K562 (cell line): ENCODE measurements at regions not wholly inside any gene's neighbourhood (a gene's known extent, or its start where the extent isn't known, plus 50 kb on each side); places are given as distances from the start of the nearest gene placed in this dataset.

Experiments used
- BRCA1 ChIP-seq, 2 experiments: fragments of 450-650 bp in 1 of 2; sonication (generic) in 1 of 2; formaldehyde crosslinking in 1 of 2; IDR thresholded peaks; 2 replicates each; pipeline versions ENCODE4 v1.5.0 to v1.6.1; 2017 to 2020; ENCODE audit warnings: mild to moderate bottlenecking in 1 of 2, missing genetic modification reagents in 1 of 2
- CCAR2 ChIP-seq: fragments of 200-400 bp; formaldehyde crosslinking; IDR thresholded peaks from 2 replicates; pipeline ENCODE4 v1.6.1; 2017; ENCODE audit warnings: mild to moderate bottlenecking, low read depth, low read length
- HOMEZ ChIP-seq: fragments of 250-450 bp; sonication (Bioruptor Pico); IDR thresholded peaks from 2 replicates; pipeline ENCODE4 v1.4.0; 2020; ENCODE audit warnings: mild to moderate bottlenecking, moderate library complexity
- MCM2 ChIP-seq: fragments of 450-650 bp; IDR thresholded peaks from 2 replicates; pipeline ENCODE4 v1.6.1; 2017; ENCODE audit warnings: low read depth, mild to moderate bottlenecking
- MGA ChIP-seq: fragments of 450-650 bp; IDR thresholded peaks from 2 replicates; pipeline ENCODE4 v1.6.1; 2016; ENCODE audit warnings: mild to moderate bottlenecking, moderate library complexity
- SNAPC5 ChIP-seq: fragments of 250-450 bp; sonication (Bioruptor Pico); IDR thresholded peaks from 2 replicates; pipeline ENCODE4 v1.8.0; 2021; ENCODE audit warnings: moderate library complexity, mild to moderate bottlenecking, inconsistent platforms
- THAP12 ChIP-seq: fragments of 250-450 bp; sonication (Bioruptor Pico); IDR thresholded peaks from 2 replicates; pipeline ENCODE4 v1.9.0; 2021; ENCODE audit warnings: mild to moderate bottlenecking, inconsistent platforms
- ZNF217 ChIP-seq: sonication (generic); formaldehyde crosslinking; IDR thresholded peaks from 2 replicates; pipeline ENCODE4 v1.8.0; 2022; ENCODE audit warnings: mild to moderate bottlenecking, missing genetic modification reagents
- ZNF232 ChIP-seq: sonication (generic); formaldehyde crosslinking; IDR thresholded peaks from 2 replicates; pipeline ENCODE4 v1.8.0; 2022; ENCODE audit warnings: mild to moderate bottlenecking, missing genetic modification reagents
- ZNF239 ChIP-seq: fragments of 250-450 bp; sonication (Bioruptor Pico); IDR thresholded peaks from 2 replicates; pipeline ENCODE4 v1.4.0; 2020; ENCODE audit warnings: mild to moderate bottlenecking
- ZNF324 ChIP-seq: fragments of 250-450 bp; sonication (Bioruptor Pico); IDR thresholded peaks from 2 replicates; pipeline ENCODE4 v1.4.0; 2020; ENCODE audit warnings: mild to moderate bottlenecking

GRCh38 chr2:146978577-146979555 is 866.0 kb upstream of the ACVR2A start (continued):
- TF ChIP-seq MGA (no peak), BRCA1 (IDR thresholded peaks at IDR 0.05) (no peak), BRCA1 (CRISPR knock-in tag; IDR thresholded peaks at IDR 0.05) (no peak), CCAR2 (no peak), ZNF232 (CRISPR knock-in tag) (no peak), SNAPC5 (CRISPR knock-in tag) (no peak), HOMEZ (no peak), ZNF239 (CRISPR knock-in tag) (no peak), MCM2 (no peak), THAP12 (no peak), ZNF324 (CRISPR knock-in tag) (no peak), ZNF217 (CRISPR knock-in tag) (no peak)
